H1 (cell line): ENCODE measurements at regions not wholly inside any gene's neighbourhood (a gene's known extent, or its start where the extent isn't known, plus 50 kb on each side); places are given as distances from the start of the nearest gene placed in this dataset.

Source experiments
- CTCF ChIA-PET: fragments of 300-600 bp; sonication (Branson Sonifier 250); formaldehyde crosslinking; loops from one replicate; lab custom pipeline; 2021; ENCODE audit not compliant: partially characterized antibody; lab: Charles Lee
- POLR2A ChIA-PET: fragments of 300-600 bp; sonication (Branson Sonifier 250); formaldehyde crosslinking; loops from one replicate; lab custom pipeline; 2021; ENCODE audit warnings: inconsistent platforms; ENCODE audit not compliant: partially characterized antibody; lab: Charles Lee
- DNase-seq, 2 experiments: peaks; one replicate each; pipeline versions ENCODE4 v3.0.0 to v3.0.0-alpha.2; 2010 to 2022; ENCODE audit warnings: low spot score in 2 of 2, low read depth in 1 of 2, mixed read lengths in 1 of 2
- FAIRE-seq: peaks from 2 replicates; lab custom pipeline; 2011; peaks lifted over from hg19 to GRCh38; lab: Jason Lieb, UNC
- H2AFZ ChIP-seq: 2 replicates; pipeline ENCODE4 v1.8.1; 2012; ENCODE audit warnings: low read length, inconsistent platforms
- H2AK5ac ChIP-seq: 2 replicates; pipeline ENCODE4 v1.6.1; 2013; ENCODE audit warnings: low read depth, low read length
- H2BK120ac ChIP-seq: replicated peaks from 2 replicates; pipeline ENCODE3; 2013; ENCODE audit warnings: low read depth, low read length, inconsistent platforms
- H2BK12ac ChIP-seq: 2 replicates; pipeline ENCODE4 v1.6.1; 2013; ENCODE audit warnings: low read depth, low read length
- H2BK15ac ChIP-seq: 2 replicates; pipeline ENCODE4 v1.6.1; 2013; ENCODE audit warnings: low read length
- H2BK20ac ChIP-seq: 2 replicates; pipeline ENCODE4 v1.6.1; 2013; ENCODE audit warnings: low read length
- H2BK5ac ChIP-seq: 2 replicates; pipeline ENCODE4 v1.6.1; 2013; ENCODE audit warnings: low read depth, low read length
- H3K14ac ChIP-seq: 2 replicates; pipeline ENCODE4 v1.6.1; 2013; ENCODE audit warnings: inconsistent platforms; ENCODE audit not compliant: insufficient read length
- H3K18ac ChIP-seq: 2 replicates; pipeline ENCODE4 v1.6.1; 2013; ENCODE audit warnings: low read length; ENCODE audit errors: extremely low read depth
- H3K23ac ChIP-seq: 2 replicates; pipeline ENCODE4 v1.6.1; 2013; ENCODE audit warnings: inconsistent platforms; ENCODE audit not compliant: insufficient read length
- H3K23me2 ChIP-seq: 2 replicates; pipeline ENCODE4 v1.6.1; 2013; ENCODE audit warnings: low read depth, low read length
- H3K27ac ChIP-seq: 2 replicates; pipeline ENCODE4 v1.6.1; 2011; ENCODE audit warnings: low read depth, low read length, inconsistent platforms
- H3K27me3 ChIP-seq, 4 experiments: replicated peaks in 1 of 4; 1 replicate in 1 of 4; 2 replicates in 3 of 4; pipeline versions ENCODE4 v1.6.1 to v1.8.1; 2011 to 2013; ENCODE audit warnings: low read length in 3 of 4, mild to moderate bottlenecking in 3 of 4, inconsistent platforms in 2 of 4, mixed read lengths in 2 of 4, moderate library complexity in 1 of 4; ENCODE audit not compliant: control insufficient read depth in 3 of 4, insufficient read depth in 3 of 4; ENCODE audit errors: extremely low read depth in 1 of 4
- H3K36me3 ChIP-seq, 4 experiments: 2 replicates each; pipeline versions ENCODE4 v1.6.1 to v1.8.1; 2011 to 2013; ENCODE audit warnings: mild to moderate bottlenecking in 4 of 4, low read length in 3 of 4, moderate library complexity in 2 of 4, control low read depth in 1 of 4, inconsistent platforms in 1 of 4; ENCODE audit not compliant: insufficient read depth in 4 of 4, control insufficient read depth in 2 of 4
- H3K4ac ChIP-seq: replicated peaks from 2 replicates; pipeline ENCODE3; 2013; ENCODE audit warnings: low read length, low read depth, mixed read lengths, inconsistent platforms; ENCODE audit not compliant: insufficient read length
- H3K4me1 ChIP-seq, 4 experiments: replicated peaks in 1 of 4; 1 replicate in 1 of 4; 2 replicates in 3 of 4; pipeline versions ENCODE4 v1.6.1 to v1.8.1; 2011 to 2013; ENCODE audit warnings: low read length in 3 of 4, inconsistent platforms in 2 of 4, mixed read lengths in 1 of 4; ENCODE audit not compliant: insufficient read depth in 4 of 4, control insufficient read depth in 3 of 4
- H3K4me2 ChIP-seq, 2 experiments: 2 replicates each; pipeline versions ENCODE4 v1.6.1 to v1.8.1; 2011 to 2013; ENCODE audit warnings: low read depth in 2 of 2, low read length in 2 of 2, control low read depth in 1 of 2, inconsistent platforms in 1 of 2, mild to moderate bottlenecking in 1 of 2; ENCODE audit not compliant: insufficient read depth in 1 of 2
- H3K4me3 ChIP-seq, 4 experiments: fragments of 200-600, 300-600 bp in 1 of 4; sonication (generic), shearing (Covaris generic), sonication (Bioruptor Twin) in 1 of 4; 2 replicates each; pipeline versions ENCODE4 v1.5.1 to v1.8.1; 2011 to 2016; ENCODE audit warnings: low read length in 4 of 4, low read depth in 3 of 4, control low read depth in 2 of 4, inconsistent platforms in 2 of 4, mild to moderate bottlenecking in 2 of 4, mixed read lengths in 1 of 4, moderate library complexity in 1 of 4; ENCODE audit not compliant: insufficient read depth in 2 of 4; ENCODE audit errors: extremely low read depth in 1 of 4
- H3K56ac ChIP-seq: replicated peaks from 2 replicates; pipeline ENCODE3; 2013; ENCODE audit warnings: low read depth, mild to moderate bottlenecking, mixed read lengths, low read length, inconsistent platforms; ENCODE audit not compliant: insufficient read length
- H3K79me1 ChIP-seq: 2 replicates; pipeline ENCODE4 v1.6.1; 2013; ENCODE audit warnings: low read depth, low read length, control low read depth
- H3K79me2 ChIP-seq, 2 experiments: 2 replicates each; pipeline versions ENCODE4 v1.6.1 to v1.8.1; 2012 to 2013; ENCODE audit warnings: low read length in 2 of 2, mild to moderate bottlenecking in 2 of 2, inconsistent platforms in 1 of 2; ENCODE audit not compliant: insufficient read depth in 2 of 2, control insufficient read depth in 1 of 2
- H3K9ac ChIP-seq, 4 experiments: replicated peaks in 1 of 4; 1 replicate in 1 of 4; 2 replicates in 3 of 4; pipeline versions ENCODE4 v1.6.1 to v1.8.1; 2011 to 2013; ENCODE audit warnings: low read depth in 3 of 4, low read length in 3 of 4, control low read depth in 2 of 4, mild to moderate bottlenecking in 2 of 4, moderate library complexity in 2 of 4, inconsistent platforms in 1 of 4; ENCODE audit errors: extremely low read depth in 1 of 4
- H3K9me3 ChIP-seq, 2 experiments: 2 replicates each; pipeline versions ENCODE4 v1.6.1 to v1.8.1; 2012 to 2013; ENCODE audit warnings: mild to moderate bottlenecking in 2 of 2, moderate library complexity in 2 of 2, control low read depth in 1 of 2, inconsistent platforms in 1 of 2, low read depth in 1 of 2, low read length in 1 of 2, mixed read lengths in 1 of 2; ENCODE audit not compliant: insufficient read depth in 2 of 2
- H4K20me1 ChIP-seq, 2 experiments: replicated peaks in 1 of 2; 2 replicates each; pipeline versions ENCODE3 to v1.8.1; 2011 to 2013; ENCODE audit warnings: inconsistent platforms in 2 of 2, low read length in 2 of 2, mild to moderate bottlenecking in 1 of 2; ENCODE audit not compliant: insufficient read depth in 2 of 2, control insufficient read depth in 1 of 2
- H4K5ac ChIP-seq: 2 replicates; pipeline ENCODE4 v1.6.1; 2013; ENCODE audit warnings: low read length, low read depth, mixed read lengths, inconsistent platforms; ENCODE audit not compliant: insufficient read length
- H4K8ac ChIP-seq: 2 replicates; pipeline ENCODE4 v1.8.0; 2013; ENCODE audit warnings: mild to moderate bottlenecking, moderate library complexity, low read length, inconsistent platforms; ENCODE audit not compliant: insufficient read depth; ENCODE audit errors: extremely low read depth
- H4K91ac ChIP-seq: replicated peaks from 2 replicates; pipeline ENCODE3; 2013; ENCODE audit warnings: low read length, mixed read lengths, inconsistent platforms; ENCODE audit not compliant: insufficient read length
- EP300 ChIP-seq, 2 experiments: IDR thresholded peaks; 1 replicate in 1 of 2; 2 replicates in 1 of 2; pipeline ENCODE4 v1.6.1; 2011 to 2012; ENCODE audit warnings: low read depth in 2 of 2, low read length in 2 of 2, mild to moderate bottlenecking in 2 of 2, borderline replicate concordance in 1 of 2, inconsistent platforms in 1 of 2, moderate library complexity in 1 of 2
- EZH2 ChIP-seq: fragments of 200-600 bp; sonication (generic); IDR thresholded peaks from 2 replicates; pipeline ENCODE4 v1.7.1; 2012; ENCODE audit warnings: low read depth, mild to moderate bottlenecking, moderate library complexity, low read length, inconsistent platforms; ENCODE audit not compliant: severe bottlenecking
- GTF2F1 ChIP-seq: IDR thresholded peaks from 2 replicates; pipeline ENCODE4 v1.6.1; 2012; ENCODE audit warnings: low read depth, low read length, improper control_type of control experiment, borderline replicate concordance
- JUND ChIP-seq: IDR thresholded peaks from 2 replicates; pipeline ENCODE4 v1.6.1; 2011; ENCODE audit warnings: mild to moderate bottlenecking, improper control_type of control experiment, low read length
- SIN3A ChIP-seq, 2 experiments: IDR thresholded peaks in 1 of 2; conservative IDR thresholded peaks in 1 of 2; 2 replicates each; pipeline ENCODE4 v1.6.1; 2011 to 2012; ENCODE audit warnings: low read length in 2 of 2, improper control_type of control experiment in 1 of 2, low read depth in 1 of 2, mild to moderate bottlenecking in 1 of 2
- WGBS, 2 experiments: shearing (Covaris generic) in 1 of 2; methylation state at CpG; one replicate each; pipeline versions ENCODE4 v1.1.6 to v1.1.7; 2013 to 2015; ENCODE audit warnings: low lambda C conversion rate in 2 of 2, mixed read lengths in 2 of 2, inconsistent platforms in 1 of 2, low coverage in 1 of 2, missing lambda C conversion rate in 1 of 2; ENCODE audit not compliant: insufficient replicate concordance in 2 of 2, insufficient coverage in 1 of 2, insufficient read length in 1 of 2; ENCODE audit errors: extremely low coverage in 1 of 2, missing lambda C conversion rate in 1 of 2; 5-methylcytosine and 5-hydroxymethylcytosine counted together

- H3K4ac ChIP-seq = no peak overlapping the region
- H3K18ac ChIP-seq = no peak overlapping the region
- no peak overlapping the region for H3K23ac ChIP-seq
- no peak overlapping the region for H2BK5ac ChIP-seq
- H3K79me2 ChIP-seq = no peaks in the 10 kb centered on the region
- H2AK5ac ChIP-seq = no peak overlapping the region
- ChIA-PET POLR2A (no interaction called here), CTCF (interaction anchor here (0.8 kb wide), 1 partner anchor 11 kb away, joined by 3 read pairs; no protein-coding TSS in a partner anchor)
- no peak overlapping the region for H2BK15ac ChIP-seq
- H3K14ac ChIP-seq = no peak overlapping the region
- FAIRE-seq = no peak
- H3K23me2 ChIP-seq = no peaks in the 10 kb centered on the region
- no peaks in the 10 kb centered on the region for H4K20me1 ChIP-seq
- DNase-seq = no peak
- no peak overlapping the region for H3K27ac ChIP-seq
- H4K5ac ChIP-seq = no peak overlapping the region
- whole genome bisulfite sequencing, 2 experiments = 86% methylated on average over 3 of the region's 3 CpGs; no CpG with 5 or more reads in 1 of the 2 experiments
- no peak overlapping the region for H3K4me2 ChIP-seq
- H2BK120ac ChIP-seq = no peak overlapping the region
- H3K27me3 ChIP-seq = no peaks in the 10 kb centered on the region
- H3K4me1 ChIP-seq = no peaks in the 10 kb centered on the region
- H2BK12ac ChIP-seq = no peak overlapping the region
- no peaks in the 10 kb centered on the region for H3K36me3 ChIP-seq
- peak overlapping the region in 1 of 4 experiments; percentile 34; a peak in 1 of 7 replicates for H3K9ac ChIP-seq
- H3K4me3 ChIP-seq = no peak overlapping the region
- H2AFZ ChIP-seq = no peak overlapping the region
- H3K79me1 ChIP-seq = no peaks in the 10 kb centered on the region
- no peak overlapping the region for H4K8ac ChIP-seq
- H4K91ac ChIP-seq = no peak overlapping the region
- no peak overlapping the region for H2BK20ac ChIP-seq
- H3K56ac ChIP-seq = no peak overlapping the region
- no peaks in the 10 kb centered on the region for H3K9me3 ChIP-seq
- TF ChIP-seq GTF2F1 (no peak), EZH2 (no peak), EP300 (IDR thresholded peaks at IDR 0.05; ENCODE audit: borderline replicate concordance in 1 of 2, low read depth in 2 of 2, low read length in 2 of 2) (no peak), SIN3A (conservative IDR thresholded peaks at IDR 0.05 in 1 of 2, IDR thresholded peaks at IDR 0.05 in 1 of 2; ENCODE audit: low read depth in 1 of 2, low read length in 2 of 2) (no peak), JUND (no peak)
Measured at GRCh38 chr5:60446917-60447316, 253.0 kb downstream of the DEPDC1B start.
